ENCODE measurements at regions not wholly inside any gene's neighbourhood (a gene's known extent, or its start where the extent isn't known, plus 50 kb on each side); places are given as distances from the start of the nearest gene placed in this dataset.

GRCh38 chr14:56900726-56901125, 90.4 kb upstream of the OTX2 start:
- no peak for ATAC-seq
- Histone ChIP-seq H3K4me3 (ENCODE audit: low read length) (no peak overlapping the region), H3K9me3 (ENCODE audit: control insufficient read depth, low read length) (no peaks in the 10 kb centered on the region), H3K27ac (ENCODE audit: low read length) (no peak overlapping the region), H3K27me3 (ENCODE audit: control insufficient read depth, insufficient read depth) (peaks cover 2% of the 10 kb centered on the region), H3K4me1 (ENCODE audit: control insufficient read depth, insufficient read depth, low read length) (no peaks in the 10 kb centered on the region)
- WGBS, result 64% methylated on average over 6 of the region's 6 CpGs
- DNase-seq, result no peak
- intact Hi-C loops (cut with DNase I), result no loop called here

- no peak overlapping the region for H3K27ac ChIP-seq (ENCODE audit: low read length)
- DNase-seq (no peak), ATAC-seq (no peak)
- no peaks in the 10 kb centered on the region for H3K4me1 ChIP-seq (ENCODE audit: control insufficient read depth, insufficient read depth, low read length)
- H3K27me3 ChIP-seq (ENCODE audit: control insufficient read depth, insufficient read depth), result peaks cover 3% of the 10 kb centered on the region
- no peaks in the 10 kb centered on the region for H3K9me3 ChIP-seq (ENCODE audit: control insufficient read depth, low read length)
- intact Hi-C loops (cut with DNase I), result no loop called here
- no peak overlapping the region for H3K4me3 ChIP-seq (ENCODE audit: low read length)
- 45% methylated on average over 3 of the region's 3 CpGs for WGBS
Measured at GRCh38 chr14:56899829-56900228, 89.5 kb upstream of the OTX2 start.

GRCh38 chr14:56896922-56897321, 86.6 kb upstream of the OTX2 start:
- ATAC-seq (no peak), DNase-seq (no peak)
- Histone ChIP-seq H3K27me3 (ENCODE audit: control insufficient read depth, insufficient read depth) (peaks cover 3% of the 10 kb centered on the region), H3K4me1 (ENCODE audit: control insufficient read depth, insufficient read depth, low read length) (no peaks in the 10 kb centered on the region), H3K27ac (ENCODE audit: low read length) (no peak overlapping the region), H3K9me3 (ENCODE audit: control insufficient read depth, low read length) (no peaks in the 10 kb centered on the region), H3K4me3 (ENCODE audit: low read length) (no peak overlapping the region)
- intact Hi-C loops (cut with DNase I), result no loop called here
- 21% methylated on average over 6 of the region's 6 CpGs for WGBS

GRCh38 chr14:56896231-56896630, 86.0 kb upstream of the OTX2 start:
- Histone ChIP-seq H3K9me3 (ENCODE audit: control insufficient read depth, low read length) (no peaks in the 10 kb centered on the region), H3K27ac (ENCODE audit: low read length) (no peak overlapping the region), H3K4me1 (ENCODE audit: control insufficient read depth, insufficient read depth, low read length) (no peaks in the 10 kb centered on the region), H3K27me3 (ENCODE audit: control insufficient read depth, insufficient read depth) (peaks cover 3% of the 10 kb centered on the region), H3K4me3 (ENCODE audit: low read length) (no peak overlapping the region)
- ATAC-seq, result no peak
- intact Hi-C loops (cut with DNase I), result no loop called here
- DNase-seq, result no peak
- WGBS, result 93% methylated on average over 2 of the region's 2 CpGs

GRCh38 chr14:56895154-56895553, 84.9 kb upstream of the OTX2 start:
- peaks cover 3% of the 10 kb centered on the region for H3K27me3 ChIP-seq (ENCODE audit: control insufficient read depth, insufficient read depth)
- 42% methylated on average over 5 of the region's 5 CpGs for WGBS
- H3K9me3 ChIP-seq (ENCODE audit: control insufficient read depth, low read length), result no peaks in the 10 kb centered on the region
- DNase-seq (no peak), ATAC-seq (no peak)
- H3K4me3 ChIP-seq (ENCODE audit: low read length), result no peak overlapping the region
- H3K4me1 ChIP-seq (ENCODE audit: control insufficient read depth, insufficient read depth, low read length), result no peaks in the 10 kb centered on the region
- no peak overlapping the region for H3K27ac ChIP-seq (ENCODE audit: low read length)
- intact Hi-C loops (cut with DNase I), result no loop called here

- Histone ChIP-seq H3K4me3 (ENCODE audit: low read length) (no peak overlapping the region), H3K27ac (ENCODE audit: low read length) (no peak overlapping the region), H3K9me3 (ENCODE audit: control insufficient read depth, low read length) (no peaks in the 10 kb centered on the region), H3K4me1 (ENCODE audit: control insufficient read depth, insufficient read depth, low read length) (no peaks in the 10 kb centered on the region), H3K27me3 (ENCODE audit: control insufficient read depth, insufficient read depth) (peaks cover 3% of the 10 kb centered on the region)
- ATAC-seq, result no peak
- intact Hi-C loops (cut with DNase I), result no loop called here
- 64% methylated on average over 3 of the region's 3 CpGs for WGBS
- DNase-seq, result no peak
Measured at GRCh38 chr14:56894591-56894991, 84.3 kb upstream of the OTX2 start.

GRCh38 chr14:56892959-56893358, 82.7 kb upstream of the OTX2 start:
- DNase-seq, result no peak
- Histone ChIP-seq H3K4me3 (ENCODE audit: low read length) (no peak overlapping the region), H3K27me3 (ENCODE audit: control insufficient read depth, insufficient read depth) (peaks cover 3% of the 10 kb centered on the region), H3K27ac (ENCODE audit: low read length) (no peak overlapping the region), H3K4me1 (ENCODE audit: control insufficient read depth, insufficient read depth, low read length) (no peaks in the 10 kb centered on the region), H3K9me3 (ENCODE audit: control insufficient read depth, low read length) (no peaks in the 10 kb centered on the region)
- intact Hi-C loops (cut with DNase I), result no loop called here
- no peak for ATAC-seq
- WGBS, result 38% methylated on average over 5 of the region's 5 CpGs

GRCh38 chr14:56891226-56891625, 80.9 kb upstream of the OTX2 start:
- H3K27ac ChIP-seq (ENCODE audit: low read length), result no peak overlapping the region
- ATAC-seq (no peak), DNase-seq (no peak)
- peaks cover 3% of the 10 kb centered on the region for H3K27me3 ChIP-seq (ENCODE audit: control insufficient read depth, insufficient read depth)
- intact Hi-C loops (cut with DNase I), result no loop called here
- H3K9me3 ChIP-seq (ENCODE audit: control insufficient read depth, low read length), result no peaks in the 10 kb centered on the region
- no peak overlapping the region for H3K4me3 ChIP-seq (ENCODE audit: low read length)
- no peaks in the 10 kb centered on the region for H3K4me1 ChIP-seq (ENCODE audit: control insufficient read depth, insufficient read depth, low read length)

GRCh38 chr14:56889705-56890104, 79.4 kb upstream of the OTX2 start:
- Histone ChIP-seq H3K27me3 (ENCODE audit: control insufficient read depth, insufficient read depth) (no peaks in the 10 kb centered on the region), H3K9me3 (ENCODE audit: control insufficient read depth, low read length) (no peaks in the 10 kb centered on the region), H3K4me3 (ENCODE audit: low read length) (no peak overlapping the region), H3K27ac (ENCODE audit: low read length) (no peak overlapping the region), H3K4me1 (ENCODE audit: control insufficient read depth, insufficient read depth, low read length) (no peaks in the 10 kb centered on the region)
- DNase-seq (no peak), ATAC-seq (no peak)
- intact Hi-C loops (cut with DNase I), result no loop called here
- 64% methylated on average over 2 of the region's 2 CpGs for WGBS

GRCh38 chr14:56888274-56888673, 78.0 kb upstream of the OTX2 start:
- WGBS, result 61% methylated on average over 3 of the region's 3 CpGs
- no peak for DNase-seq
- intact Hi-C loops (cut with DNase I), result no loop called here
- H3K4me1 ChIP-seq (ENCODE audit: control insufficient read depth, insufficient read depth, low read length), result no peaks in the 10 kb centered on the region
- no peaks in the 10 kb centered on the region for H3K27me3 ChIP-seq (ENCODE audit: control insufficient read depth, insufficient read depth)
- no peak overlapping the region for H3K27ac ChIP-seq (ENCODE audit: low read length)
- no peaks in the 10 kb centered on the region for H3K9me3 ChIP-seq (ENCODE audit: control insufficient read depth, low read length)
- ATAC-seq, result no peak
- H3K4me3 ChIP-seq (ENCODE audit: low read length), result no peak overlapping the region

GRCh38 chr14:56887216-56887615, 76.9 kb upstream of the OTX2 start:
- no peak for DNase-seq
- no peaks in the 10 kb centered on the region for H3K9me3 ChIP-seq (ENCODE audit: control insufficient read depth, low read length)
- ATAC-seq, result no peak
- no peaks in the 10 kb centered on the region for H3K27me3 ChIP-seq (ENCODE audit: control insufficient read depth, insufficient read depth)
- intact Hi-C loops (cut with DNase I), result no loop called here
- H3K27ac ChIP-seq (ENCODE audit: low read length), result no peak overlapping the region
- 43% methylated on average over 2 of the region's 2 CpGs for WGBS
- no peak overlapping the region for H3K4me3 ChIP-seq (ENCODE audit: low read length)
- no peaks in the 10 kb centered on the region for H3K4me1 ChIP-seq (ENCODE audit: control insufficient read depth, insufficient read depth, low read length)

GRCh38 chr14:56886471-56887062, 76.3 kb upstream of the OTX2 start:
- Histone ChIP-seq H3K4me3 (ENCODE audit: low read length) (no peak overlapping the region), H3K4me1 (ENCODE audit: control insufficient read depth, insufficient read depth, low read length) (no peaks in the 10 kb centered on the region), H3K9me3 (ENCODE audit: control insufficient read depth, low read length) (no peaks in the 10 kb centered on the region), H3K27me3 (ENCODE audit: control insufficient read depth, insufficient read depth) (no peaks in the 10 kb centered on the region), H3K27ac (ENCODE audit: low read length) (no peak overlapping the region)
- intact Hi-C loops (cut with DNase I), result no loop called here
- no peak for DNase-seq
- 76% methylated on average over 6 of the region's 6 CpGs for WGBS
- no peak for ATAC-seq
